Tibial nerve (tissue), 4 donors: ENCODE measurements at regions not wholly inside any gene's neighbourhood (a gene's known extent, or its start where the extent isn't known, plus 50 kb on each side); places are given as distances from the start of the nearest gene placed in this dataset.

Experiments
- DNase-seq, 2 donors: peaks; one replicate each; pipeline ENCODE4 v3.0.0-alpha.2; 2019; ENCODE audit warnings: low spot score in 2 of 2
- H3K27ac ChIP-seq, 4 donors: fragments of 200-600 bp; sonication (generic) in 3 of 4; one replicate each; pipeline ENCODE4 v1.5.1; 2017 to 2019; ENCODE audit warnings: mild to moderate bottlenecking in 1 of 4
- H3K27me3 ChIP-seq, 2 donors: fragments of 200-600 bp; sonication (generic) in 1 of 2; one replicate each; pipeline versions ENCODE4 v1.5.1 to v1.6.0; 2017 to 2019
- H3K36me3 ChIP-seq, 3 donors: fragments of 200-600 bp; sonication (generic); one replicate each; pipeline ENCODE4 v1.5.1; 2018 to 2019
- H3K4me1 ChIP-seq, 4 donors: fragments of 200-600 bp; sonication (generic) in 3 of 4; one replicate each; pipeline ENCODE4 v1.5.1; 2017 to 2019
- H3K4me3 ChIP-seq, 4 donors: fragments of 200-600 bp; sonication (generic) in 3 of 4; one replicate each; pipeline ENCODE4 v1.5.1; 2017 to 2019; ENCODE audit warnings: mild to moderate bottlenecking in 1 of 4, moderate library complexity in 1 of 4
- H3K9me3 ChIP-seq, 4 donors: fragments of 200-600 bp; sonication (generic) in 3 of 4; one replicate each; pipeline ENCODE4 v1.5.1; 2017 to 2019
- CTCF ChIP-seq, 5 experiments: fragments of 200-600 bp in 3 of 5; fragments of 450-650 bp in 2 of 5; sonication (generic) in 3 of 5; IDR thresholded peaks; one replicate each; pipeline ENCODE4 v1.5.1; 2016 to 2019; ENCODE audit warnings: antibody characterized with exemption in 5 of 5, mild to moderate bottlenecking in 3 of 5, moderate library complexity in 2 of 5
- EP300 ChIP-seq, 2 donors: sonication (generic); formaldehyde crosslinking; IDR thresholded peaks; one replicate each; pipeline ENCODE4 v1.6.1; 2017; ENCODE audit warnings: antibody characterized with exemption in 2 of 2, mild to moderate bottlenecking in 1 of 2
- POLR2A ChIP-seq, 2 donors: fragments of 450-650 bp; IDR thresholded peaks; one replicate each; pipeline ENCODE4 v1.6.1; 2017; ENCODE audit warnings: antibody characterized with exemption in 2 of 2, mild to moderate bottlenecking in 2 of 2, moderate library complexity in 2 of 2
- WGBS, 2 donors: methylation state at CpG; one replicate each; pipeline ENCODE4 v1.1.5; 2018; 5-methylcytosine and 5-hydroxymethylcytosine counted together

- DNase-seq = no peak
- Histone ChIP-seq H3K27ac (no peak overlapping the region), H3K4me1 (peaks cover 0 to 16% (median 0%) of the 10 kb centered on the region in 4 donors), H3K4me3 (no peak overlapping the region), H3K36me3 (no peaks in the 10 kb centered on the region), H3K27me3 (no peaks in the 10 kb centered on the region), H3K9me3 (peaks cover 0 to 17% (median 2%) of the 10 kb centered on the region in 4 donors)
- no peak for TF ChIP-seq EP300 (IDR thresholded peaks at IDR 0.05)
- 50 to 65% methylated on average over 1 of the region's 1 CpG for WGBS, 2 donors
These were observed 198.6 kb upstream of the STK17B start for GRCh38 chr2:196369967-196370366.

- H3K27me3 ChIP-seq = no peaks in the 10 kb centered on the region
- H3K4me3 ChIP-seq = no peak overlapping the region
- 93 to 100% methylated on average over 1 of the region's 1 CpG for WGBS, 2 donors
- no peak overlapping the region for H3K27ac ChIP-seq
- peaks cover 0 to 16% (median 0%) of the 10 kb centered on the region in 4 donors for H3K4me1 ChIP-seq
- H3K9me3 ChIP-seq = peaks cover 0 to 17% (median 2%) of the 10 kb centered on the region in 4 donors
- no peaks in the 10 kb centered on the region for H3K36me3 ChIP-seq
- DNase-seq = no peak
- TF ChIP-seq CTCF (IDR thresholded peaks at IDR 0.05) = no peak
These were observed 199.0 kb upstream of the STK17B start for GRCh38 chr2:196370381-196370780.

GRCh38 chr2:196372276-196372809 lies 201.0 kb upstream of the STK17B start:
- 58 to 66% methylated on average over 3 of the region's 3 CpGs for WGBS, 2 donors
- no peak overlapping the region for H3K27ac ChIP-seq

GRCh38 chr2:196372811-196373664 lies 201.7 kb upstream of the STK17B start:
- H3K27ac ChIP-seq = peak overlapping the region in 1 of 4 donors; percentile 23
- H3K4me1 ChIP-seq = peaks cover 0 to 16% (median 0%) of the 10 kb centered on the region in 4 donors
- H3K9me3 ChIP-seq = peaks cover 0 to 17% (median 2%) of the 10 kb centered on the region in 4 donors
- no peak overlapping the region for H3K4me3 ChIP-seq
- no peaks in the 10 kb centered on the region for H3K27me3 ChIP-seq
- no peaks in the 10 kb centered on the region for H3K36me3 ChIP-seq
- DNase-seq = no peak
- WGBS, 2 donors = 57 to 58% methylated on average over 6 of the region's 6 CpGs
- TF ChIP-seq POLR2A (IDR thresholded peaks at IDR 0.05) (no peak), CTCF (IDR thresholded peaks at IDR 0.05) (no peak), EP300 (IDR thresholded peaks at IDR 0.05) (no peak)

More at GRCh38 chr2:196372276-196372809, 201.0 kb upstream of the STK17B start:
- Histone ChIP-seq H3K9me3 (peaks cover 0 to 17% (median 2%) of the 10 kb centered on the region in 4 donors), H3K4me1 (peaks cover 0 to 16% (median 0%) of the 10 kb centered on the region in 4 donors), H3K36me3 (no peaks in the 10 kb centered on the region), H3K4me3 (no peak overlapping the region), H3K27me3 (no peaks in the 10 kb centered on the region)
- TF ChIP-seq POLR2A (IDR thresholded peaks at IDR 0.05) = no peak
- TF ChIP-seq EP300 (IDR thresholded peaks at IDR 0.05) = no peak
- TF ChIP-seq CTCF (IDR thresholded peaks at IDR 0.05) = no peak
- no peak for DNase-seq

- Histone ChIP-seq H3K4me3 (no peak overlapping the region), H3K4me1 (peaks cover 0 to 15% (median 0%) of the 10 kb centered on the region in 4 donors), H3K9me3 (no peaks in the 10 kb centered on the region), H3K36me3 (no peaks in the 10 kb centered on the region), H3K27ac (no peak overlapping the region), H3K27me3 (no peaks in the 10 kb centered on the region)
- TF ChIP-seq EP300 (IDR thresholded peaks at IDR 0.05) = no peak
- no peak for TF ChIP-seq CTCF (IDR thresholded peaks at IDR 0.05)
- TF ChIP-seq POLR2A (IDR thresholded peaks at IDR 0.05) = no peak
- no peak for DNase-seq
- WGBS, 2 donors = 73 to 75% methylated on average over 8 of the region's 8 CpGs
These were observed 205.9 kb upstream of the STK17B start for GRCh38 chr2:196376984-196377877.
